ENCODE measurements at regions not wholly inside any gene's neighbourhood (a gene's known extent, or its start where the extent isn't known, plus 50 kb on each side); places are given as distances from the start of the nearest gene placed in this dataset.
"Not testable (repeated sequence)": the region's sequence is repeated elsewhere in the genome, so short reads cannot be mapped to it uniquely, and the experiment has no call there.

DNA sequence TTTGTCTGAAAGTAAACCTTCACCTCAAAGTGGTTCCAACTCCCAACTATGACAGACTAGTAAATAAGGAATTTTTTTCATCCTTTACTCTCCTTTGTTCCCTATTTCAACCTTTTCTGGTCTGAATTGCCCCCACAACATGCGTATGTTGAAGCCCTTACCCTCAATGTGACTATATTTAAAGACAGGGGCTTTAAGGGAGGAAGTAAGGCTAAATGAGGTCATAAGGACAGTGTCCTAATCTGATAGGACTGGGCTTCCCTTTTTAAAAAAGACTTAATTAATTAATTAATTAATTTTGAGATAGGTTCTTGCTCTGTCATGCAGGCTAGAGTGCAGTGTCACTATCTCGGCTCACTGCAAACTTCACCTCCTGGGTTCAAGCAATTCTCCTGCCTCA is 86.3 kb downstream of the VCPKMT start:
- H2AFZ ChIP-seq (ENCODE audit: low read length, unreplicated experiment) = no peak overlapping the region
- H3K27ac ChIP-seq (ENCODE audit: low read depth, low read length) = no peak overlapping the region
- H3K4me1 ChIP-seq (ENCODE audit: control insufficient read depth, insufficient read depth, low read length, unreplicated experiment) = peaks cover 3% of the 10 kb centered on the region
- H3K36me3 ChIP-seq (ENCODE audit: insufficient read depth, low read length) = peaks cover 4% of the 10 kb centered on the region; the same call in 1 of the 2 replicates
- H3K4me3 ChIP-seq (ENCODE audit: low read depth, low read length) = no peak overlapping the region
- H3K79me2 ChIP-seq (ENCODE audit: control insufficient read depth, insufficient read depth, low read length, unreplicated experiment) = no peaks in the 10 kb centered on the region
- H3K27me3 ChIP-seq (ENCODE audit: insufficient read depth, low read length) = no peaks in the 10 kb centered on the region

DNA sequence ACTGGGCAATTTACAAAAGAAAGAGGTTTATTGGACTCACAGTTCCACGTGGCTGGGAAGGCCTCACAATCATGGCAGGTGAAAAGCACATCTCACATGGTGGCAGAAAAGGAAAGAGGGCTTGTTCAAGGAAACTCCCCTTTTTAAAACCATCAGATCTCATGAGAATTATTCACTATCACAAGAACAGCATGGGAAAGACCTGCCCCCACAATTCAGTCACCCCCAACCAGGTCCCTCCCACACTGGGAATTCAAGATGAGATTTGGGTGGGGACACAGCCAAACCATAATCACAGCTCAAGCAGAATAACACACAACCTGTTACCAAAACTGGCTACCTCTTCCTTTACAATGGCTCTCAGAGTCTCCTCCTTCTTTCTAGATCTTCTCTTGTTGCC is 85.5 kb downstream of the VCPKMT start:
- not testable (repeated sequence) for H3K27me3 ChIP-seq (ENCODE audit: insufficient read depth, low read length); H3K36me3 ChIP-seq (ENCODE audit: insufficient read depth, low read length); H3K4me1 ChIP-seq (ENCODE audit: control insufficient read depth, insufficient read depth, low read length, unreplicated experiment); H2AFZ ChIP-seq (ENCODE audit: low read length, unreplicated experiment); H3K79me2 ChIP-seq (ENCODE audit: control insufficient read depth, insufficient read depth, low read length, unreplicated experiment); H3K4me3 ChIP-seq (ENCODE audit: low read depth, low read length); H3K27ac ChIP-seq (ENCODE audit: low read depth, low read length)

DNA sequence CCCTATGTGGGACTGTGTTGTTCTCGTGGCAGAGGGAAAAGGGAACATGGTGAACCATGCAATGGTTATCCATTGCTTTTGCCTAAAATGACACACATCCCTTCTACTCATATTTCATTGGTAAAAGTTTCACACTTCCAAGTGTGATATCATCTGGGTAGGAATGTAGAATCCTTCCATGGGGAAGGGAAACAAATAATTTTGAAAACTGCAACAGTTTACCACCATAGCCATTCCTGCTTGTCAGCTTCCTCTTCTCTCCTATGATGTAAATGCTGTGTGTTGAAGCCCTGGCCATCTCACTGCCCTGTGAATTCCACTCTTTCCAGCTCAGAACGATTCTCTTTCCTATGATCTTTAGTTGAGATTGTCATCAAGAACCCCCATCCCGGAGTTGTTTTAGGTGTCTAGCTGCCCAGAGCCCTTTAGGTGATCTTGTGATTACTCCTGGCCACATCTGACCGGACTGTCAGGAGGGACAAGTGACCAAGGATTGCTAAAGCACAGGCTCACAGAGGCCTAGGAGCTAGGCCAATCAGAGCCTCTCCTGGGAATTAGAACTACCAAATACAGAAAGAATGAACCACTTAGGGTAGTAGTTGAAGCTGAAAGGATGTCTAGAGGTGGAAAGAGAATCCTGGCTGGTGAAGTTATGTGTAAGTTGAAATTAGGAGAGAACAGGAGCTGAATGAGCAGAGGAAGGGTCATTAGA is 84.6 kb downstream of the VCPKMT start:
- Histone ChIP-seq H3K36me3 (ENCODE audit: insufficient read depth, low read length) (no peaks in the 10 kb centered on the region), H2AFZ (ENCODE audit: low read length, unreplicated experiment) (no peak overlapping the region)

DNA sequence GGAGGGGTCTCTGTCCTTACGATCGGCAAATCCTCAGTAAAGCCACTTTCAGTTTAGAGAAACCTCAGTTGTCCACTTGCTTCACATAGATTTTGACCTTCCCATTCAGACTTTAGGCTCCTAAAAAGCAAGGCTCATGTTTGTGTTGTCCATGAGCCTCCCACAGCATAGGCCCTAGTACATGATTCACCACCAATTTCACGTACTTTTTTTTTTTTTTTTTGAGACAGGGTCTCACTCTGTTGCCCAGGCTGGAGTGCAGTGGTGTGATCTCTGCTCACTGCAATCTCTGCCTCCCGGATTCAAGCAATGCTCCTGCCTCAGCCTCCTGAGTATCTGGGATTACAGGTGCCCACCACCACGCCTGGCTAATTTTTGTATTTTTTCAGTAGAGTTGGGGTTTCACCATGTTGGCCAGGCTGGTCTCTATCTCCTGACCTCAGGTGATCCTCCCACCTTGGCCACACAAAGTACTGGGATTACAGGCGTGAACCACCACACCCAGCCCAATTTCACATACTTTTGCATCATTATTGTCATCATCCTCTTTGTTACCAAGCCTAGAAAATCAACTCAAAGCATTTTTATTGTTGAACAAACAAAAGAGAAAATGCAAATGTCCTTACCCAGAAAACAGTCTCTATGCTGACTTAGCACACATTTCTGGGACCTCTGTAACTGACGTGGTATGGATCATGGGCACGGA is 83.8 kb downstream of the VCPKMT start:
- not testable (repeated sequence) for H3K4me1 ChIP-seq (ENCODE audit: control insufficient read depth, insufficient read depth, low read length, unreplicated experiment); H3K36me3 ChIP-seq (ENCODE audit: insufficient read depth, low read length); H3K27ac ChIP-seq (ENCODE audit: low read depth, low read length); H2AFZ ChIP-seq (ENCODE audit: low read length, unreplicated experiment); H3K27me3 ChIP-seq (ENCODE audit: insufficient read depth, low read length); H3K79me2 ChIP-seq (ENCODE audit: control insufficient read depth, insufficient read depth, low read length, unreplicated experiment); H3K4me3 ChIP-seq (ENCODE audit: low read depth, low read length)

More for the DNA sequence above, 84.6 kb downstream of the VCPKMT start:
- H3K27ac ChIP-seq (ENCODE audit: low read depth, low read length) = no peak overlapping the region
- H3K79me2 ChIP-seq (ENCODE audit: control insufficient read depth, insufficient read depth, low read length, unreplicated experiment) = no peaks in the 10 kb centered on the region
- H3K27me3 ChIP-seq (ENCODE audit: insufficient read depth, low read length) = no peaks in the 10 kb centered on the region
- H3K4me1 ChIP-seq (ENCODE audit: control insufficient read depth, insufficient read depth, low read length, unreplicated experiment) = peaks cover 3% of the 10 kb centered on the region
- H3K4me3 ChIP-seq (ENCODE audit: low read depth, low read length) = no peak overlapping the region

DNA sequence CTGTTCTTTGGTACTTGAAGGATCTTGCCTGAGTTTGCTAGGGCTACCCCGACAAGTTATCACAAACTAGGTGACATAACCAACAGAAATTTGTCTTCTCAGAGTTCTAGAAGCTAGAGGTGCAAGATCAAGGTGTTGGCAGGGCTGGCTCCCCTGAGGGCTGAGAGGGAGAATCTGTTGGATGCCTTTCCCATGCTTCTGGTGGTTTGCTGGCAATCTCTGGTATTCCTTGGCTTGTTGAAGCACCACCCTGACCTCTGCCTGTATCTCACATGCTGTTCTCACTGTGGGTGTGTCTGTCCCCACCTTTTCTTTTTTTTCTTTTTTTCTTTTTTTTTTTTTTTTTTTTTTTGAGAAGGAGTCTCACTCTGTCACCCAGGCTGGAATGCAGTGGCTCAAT is 81.2 kb downstream of the VCPKMT start:
- Histone ChIP-seq H3K4me3 (ENCODE audit: low read depth, low read length) (no peak overlapping the region), H3K79me2 (ENCODE audit: control insufficient read depth, insufficient read depth, low read length, unreplicated experiment) (no peaks in the 10 kb centered on the region), H3K27ac (ENCODE audit: low read depth, low read length) (no peak overlapping the region), H2AFZ (ENCODE audit: low read length, unreplicated experiment) (no peak overlapping the region), H3K27me3 (ENCODE audit: insufficient read depth, low read length) (no peaks in the 10 kb centered on the region), H3K4me1 (ENCODE audit: control insufficient read depth, insufficient read depth, low read length, unreplicated experiment) (peaks cover 28% of the 10 kb centered on the region), H3K36me3 (ENCODE audit: insufficient read depth, low read length) (no peaks in the 10 kb centered on the region)

DNA sequence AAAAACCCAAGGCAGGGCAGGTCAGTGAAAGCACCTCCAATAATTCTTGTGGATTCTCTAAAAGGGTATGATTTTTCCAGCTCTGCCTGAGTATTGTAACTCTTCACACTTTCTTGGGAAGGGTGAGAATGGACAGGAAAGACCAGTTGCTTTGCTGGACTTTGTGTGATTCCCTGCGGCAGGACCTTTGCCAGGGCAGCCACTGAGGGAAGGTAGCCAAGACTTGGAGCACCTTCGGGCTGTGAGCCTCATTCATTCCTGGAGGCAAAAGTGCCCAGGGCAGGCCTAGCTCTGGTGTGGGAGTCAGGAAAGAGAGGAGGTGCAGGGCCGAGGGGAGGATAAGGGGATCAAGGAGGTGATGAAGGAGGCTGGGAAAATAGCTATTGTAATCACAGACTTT is 80.2 kb downstream of the VCPKMT start:
- peaks cover 38% of the 10 kb centered on the region for H3K4me1 ChIP-seq (ENCODE audit: control insufficient read depth, insufficient read depth, low read length, unreplicated experiment)
- no peak overlapping the region for H3K4me3 ChIP-seq (ENCODE audit: low read depth, low read length)
- H3K79me2 ChIP-seq (ENCODE audit: control insufficient read depth, insufficient read depth, low read length, unreplicated experiment) = no peaks in the 10 kb centered on the region
- no peak overlapping the region for H3K27ac ChIP-seq (ENCODE audit: low read depth, low read length)
- no peaks in the 10 kb centered on the region for H3K27me3 ChIP-seq (ENCODE audit: insufficient read depth, low read length)
- no peak overlapping the region for H2AFZ ChIP-seq (ENCODE audit: low read length, unreplicated experiment)
- no peaks in the 10 kb centered on the region for H3K36me3 ChIP-seq (ENCODE audit: insufficient read depth, low read length)

DNA sequence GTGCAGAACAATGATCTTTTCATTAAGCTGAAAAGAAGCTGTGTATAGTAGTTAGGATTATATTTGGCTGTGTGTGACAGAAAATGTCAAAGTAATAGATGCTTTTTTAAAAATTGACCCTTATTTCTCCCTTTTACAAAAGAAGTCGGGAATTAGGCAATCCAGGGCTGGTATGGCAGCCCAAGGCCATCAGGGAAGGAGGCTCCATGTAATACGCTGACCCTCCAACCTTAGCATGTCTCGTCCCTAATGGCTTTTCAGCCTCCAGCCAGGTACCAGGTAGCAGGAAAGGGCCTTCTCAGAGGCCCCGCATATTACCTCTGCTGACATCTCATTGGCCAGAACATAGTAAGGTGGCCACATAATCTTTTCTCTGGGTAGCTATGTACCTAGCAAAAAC is 79.7 kb downstream of the VCPKMT start:
- no peaks in the 10 kb centered on the region for H3K36me3 ChIP-seq (ENCODE audit: insufficient read depth, low read length)
- H3K27me3 ChIP-seq (ENCODE audit: insufficient read depth, low read length) = no peaks in the 10 kb centered on the region
- H2AFZ ChIP-seq (ENCODE audit: low read length, unreplicated experiment) = no peak overlapping the region
- H3K79me2 ChIP-seq (ENCODE audit: control insufficient read depth, insufficient read depth, low read length, unreplicated experiment) = no peaks in the 10 kb centered on the region
- peaks cover 39% of the 10 kb centered on the region for H3K4me1 ChIP-seq (ENCODE audit: control insufficient read depth, insufficient read depth, low read length, unreplicated experiment)
- H3K27ac ChIP-seq (ENCODE audit: low read depth, low read length) = no peak overlapping the region
- no peak overlapping the region for H3K4me3 ChIP-seq (ENCODE audit: low read depth, low read length)

DNA sequence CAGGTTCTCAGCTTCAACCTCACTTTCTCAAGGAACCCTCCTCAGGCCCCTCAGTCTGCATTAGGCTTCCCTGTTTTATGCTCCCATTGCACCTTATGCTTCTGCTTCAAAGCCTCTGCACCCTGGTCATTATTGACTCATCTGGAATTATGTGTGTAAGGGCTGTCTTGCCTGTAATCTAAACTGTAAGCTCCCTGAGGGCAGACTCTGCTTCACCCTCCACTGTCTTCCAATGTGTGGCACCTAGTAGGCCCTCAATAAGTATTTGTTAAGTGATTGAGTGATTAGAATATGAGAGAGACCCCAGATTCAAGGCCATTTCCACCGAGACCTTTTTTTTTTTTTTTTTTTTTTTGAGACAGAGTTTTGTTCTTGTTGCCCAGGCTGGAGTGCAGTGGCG is 79.1 kb downstream of the VCPKMT start:
- Histone ChIP-seq H3K4me3 (ENCODE audit: low read depth, low read length) (no peak overlapping the region), H3K36me3 (ENCODE audit: insufficient read depth, low read length) (no peaks in the 10 kb centered on the region), H3K4me1 (ENCODE audit: control insufficient read depth, insufficient read depth, low read length, unreplicated experiment) (peaks cover 36% of the 10 kb centered on the region), H3K79me2 (ENCODE audit: control insufficient read depth, insufficient read depth, low read length, unreplicated experiment) (no peaks in the 10 kb centered on the region), H3K27me3 (ENCODE audit: insufficient read depth, low read length) (no peaks in the 10 kb centered on the region), H3K27ac (ENCODE audit: low read depth, low read length) (no peak overlapping the region), H2AFZ (ENCODE audit: low read length, unreplicated experiment) (no peak overlapping the region)

DNA sequence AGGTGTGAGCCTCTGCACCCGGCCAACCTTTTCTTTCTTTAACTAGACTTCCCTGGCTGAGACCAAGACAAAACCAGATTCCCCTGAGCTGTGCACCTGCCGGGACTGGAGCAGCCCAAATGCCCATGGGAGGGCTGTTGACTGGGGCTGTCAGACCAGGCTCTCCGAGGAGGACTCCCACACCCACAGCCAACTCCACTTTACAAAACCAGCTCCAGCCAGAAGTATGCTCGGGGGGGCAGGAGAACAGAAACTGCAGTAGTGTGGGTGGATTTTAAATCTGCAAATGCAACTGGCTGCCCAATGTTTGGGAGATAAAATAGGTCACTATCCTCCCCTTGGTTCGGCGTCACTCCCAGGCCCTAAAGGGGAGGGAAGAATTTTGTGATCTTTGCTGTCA is 78.5 kb downstream of the VCPKMT start:
- peak overlapping the region; percentile 94 for H3K27ac ChIP-seq (ENCODE audit: low read depth, low read length)

DNA sequence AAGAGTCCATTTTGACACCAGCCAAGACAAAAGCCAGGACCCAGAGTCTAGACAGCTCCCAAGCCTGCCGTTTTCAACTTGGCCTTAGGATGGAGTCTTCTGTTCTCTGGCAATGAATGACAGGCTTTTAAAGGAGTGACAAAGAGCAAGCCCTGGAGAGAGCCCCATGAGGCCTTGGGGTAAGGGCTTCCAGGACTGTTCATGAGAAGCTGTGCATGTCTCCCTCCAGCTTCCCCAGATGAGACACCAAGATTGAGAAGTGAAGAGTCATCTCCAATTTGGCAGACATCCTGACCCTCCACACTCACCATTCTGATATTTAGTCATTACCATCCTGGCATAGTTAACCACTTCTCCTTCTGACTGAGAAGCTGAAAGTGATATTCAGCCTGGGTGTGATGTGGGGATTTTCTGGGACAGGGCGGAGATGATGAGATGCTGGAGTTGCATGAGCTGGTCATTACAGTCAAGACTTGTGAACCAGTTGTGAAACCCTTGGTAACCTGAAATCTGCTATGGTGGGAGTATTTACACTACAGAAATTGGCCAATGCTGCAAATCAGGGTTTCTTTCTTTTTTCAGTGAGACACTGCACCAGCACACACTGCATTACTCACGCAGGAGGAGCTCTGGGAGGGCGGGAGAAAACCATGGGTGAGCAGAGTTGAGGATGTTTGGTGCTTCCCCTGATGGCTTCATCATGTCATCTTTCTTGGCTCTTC is 77.8 kb downstream of the VCPKMT start:
- Histone ChIP-seq H3K36me3 (ENCODE audit: insufficient read depth, low read length) (no peaks in the 10 kb centered on the region), H3K27me3 (ENCODE audit: insufficient read depth, low read length) (no peaks in the 10 kb centered on the region), H3K27ac (ENCODE audit: low read depth, low read length) (peak overlapping the region; percentile 94), H3K4me1 (ENCODE audit: control insufficient read depth, insufficient read depth, low read length, unreplicated experiment) (peaks cover 36% of the 10 kb centered on the region), H3K79me2 (ENCODE audit: control insufficient read depth, insufficient read depth, low read length, unreplicated experiment) (no peaks in the 10 kb centered on the region), H3K4me3 (ENCODE audit: low read depth, low read length) (no peak overlapping the region), H2AFZ (ENCODE audit: low read length, unreplicated experiment) (no peak overlapping the region)

More for the DNA sequence above, 78.5 kb downstream of the VCPKMT start:
- Histone ChIP-seq H3K79me2 (ENCODE audit: control insufficient read depth, insufficient read depth, low read length, unreplicated experiment) (no peaks in the 10 kb centered on the region), H3K36me3 (ENCODE audit: insufficient read depth, low read length) (no peaks in the 10 kb centered on the region), H3K4me3 (ENCODE audit: low read depth, low read length) (no peak overlapping the region), H3K4me1 (ENCODE audit: control insufficient read depth, insufficient read depth, low read length, unreplicated experiment) (peaks cover 36% of the 10 kb centered on the region), H3K27me3 (ENCODE audit: insufficient read depth, low read length) (no peaks in the 10 kb centered on the region), H2AFZ (ENCODE audit: low read length, unreplicated experiment) (no peak overlapping the region)

Measured in ACC112 (cell line).